ENCODE measurements at regions not wholly inside any gene's neighbourhood (a gene's known extent, or its start where the extent isn't known, plus 50 kb on each side); places are given as distances from the start of the nearest gene placed in this dataset.
"Not testable (repeated sequence)": the region's sequence is repeated elsewhere in the genome, so short reads cannot be mapped to it uniquely, and the experiment has no call there.

DNA sequence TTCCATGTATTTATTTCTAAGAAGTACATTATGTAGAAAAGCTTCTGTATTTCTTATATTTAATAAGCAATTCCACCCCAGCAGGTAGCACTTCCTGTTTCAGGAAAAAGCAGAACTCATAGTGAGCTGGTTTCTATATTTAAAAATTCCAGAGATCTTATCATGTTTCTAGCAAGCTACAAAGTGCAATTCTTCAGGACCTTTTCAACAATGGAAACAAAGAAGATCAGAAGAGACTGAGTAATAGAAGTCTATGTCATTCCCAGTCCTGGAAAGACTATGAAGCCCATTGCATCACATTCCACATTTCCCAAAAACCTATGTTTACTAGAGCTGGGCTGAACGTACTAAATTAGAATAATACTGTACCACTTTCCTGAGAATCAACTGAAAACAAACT lies 302.6 kb upstream of the NRSN1 start:
- no peak for DNase-seq (ENCODE audit: low read depth in 6 of 9, low spot score in 9 of 9)
- H3K9me3 ChIP-seq (ENCODE audit: control insufficient read depth in 2 of 2, insufficient read depth in 1 of 2, low read length in 1 of 2) = no peaks in the 10 kb centered on the region
- WGBS = 71% methylated on average over 1 of the region's 1 CpG
- no peak overlapping the region for H3K27ac ChIP-seq (ENCODE audit: low read depth in 1 of 2, low read length in 1 of 2)
- H3K4me3 ChIP-seq (ENCODE audit: low read length in 2 of 2) = no peak overlapping the region
- no peaks in the 10 kb centered on the region for H3K36me3 ChIP-seq (ENCODE audit: control insufficient read depth in 2 of 2, insufficient read depth in 2 of 2, low read length in 1 of 2)
- no peaks in the 10 kb centered on the region for H3K27me3 ChIP-seq (ENCODE audit: control insufficient read depth in 2 of 2, insufficient read depth in 1 of 2, low read length in 1 of 2)
- H3K4me1 ChIP-seq (ENCODE audit: control insufficient read depth in 2 of 2, insufficient read depth in 2 of 2, low read length in 2 of 2) = no peaks in the 10 kb centered on the region

GRCh38 chr6:23826572-23826971 lies 299.4 kb upstream of the NRSN1 start:
- Histone ChIP-seq H3K4me3 (ENCODE audit: low read length in 2 of 2) (no peak overlapping the region), H3K27ac (ENCODE audit: low read depth in 1 of 2, low read length in 1 of 2) (no peak overlapping the region), H3K9me3 (ENCODE audit: control insufficient read depth in 2 of 2, insufficient read depth in 1 of 2, low read length in 1 of 2) (no peaks in the 10 kb centered on the region), H3K4me1 (ENCODE audit: control insufficient read depth in 2 of 2, insufficient read depth in 2 of 2, low read length in 2 of 2) (no peaks in the 10 kb centered on the region), H3K27me3 (ENCODE audit: control insufficient read depth in 2 of 2, insufficient read depth in 1 of 2, low read length in 1 of 2) (no peaks in the 10 kb centered on the region), H3K36me3 (ENCODE audit: control insufficient read depth in 2 of 2, insufficient read depth in 2 of 2, low read length in 1 of 2) (no peaks in the 10 kb centered on the region)
- DNase-seq (ENCODE audit: low read depth in 6 of 9, low spot score in 9 of 9) = no peak
- WGBS = 93% methylated on average over 1 of the region's 1 CpG

DNA sequence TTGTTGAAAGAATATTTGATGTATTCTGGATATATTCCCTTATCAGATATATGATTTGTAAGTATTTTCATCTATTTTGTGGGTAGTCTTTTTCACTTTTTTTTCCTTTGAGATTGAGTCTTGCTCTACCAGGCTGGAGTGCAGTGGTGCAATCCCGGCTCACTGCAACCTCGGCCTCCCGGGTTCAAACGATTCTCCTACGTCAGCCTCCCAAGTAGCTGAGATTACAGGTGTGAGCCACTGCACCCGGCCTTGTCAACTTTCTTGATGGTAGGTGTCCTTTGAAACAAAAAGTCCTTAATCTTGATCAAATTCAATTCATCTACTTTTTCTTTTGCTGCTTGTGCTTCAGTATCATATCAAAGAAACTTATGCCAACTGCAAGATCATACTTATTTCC lies 297.2 kb upstream of the NRSN1 start:
- Histone ChIP-seq H3K36me3 (ENCODE audit: control insufficient read depth in 2 of 2, insufficient read depth in 2 of 2, low read length in 1 of 2) (no peaks in the 10 kb centered on the region), H3K27me3 (ENCODE audit: control insufficient read depth in 2 of 2, insufficient read depth in 1 of 2, low read length in 1 of 2) (no peaks in the 10 kb centered on the region), H3K4me1 (ENCODE audit: control insufficient read depth in 2 of 2, insufficient read depth in 2 of 2, low read length in 2 of 2) (no peaks in the 10 kb centered on the region), H3K4me3 (ENCODE audit: low read length in 2 of 2) (no peak overlapping the region), H3K27ac (ENCODE audit: low read depth in 1 of 2, low read length in 1 of 2) (no peak overlapping the region), H3K9me3 (ENCODE audit: control insufficient read depth in 2 of 2, insufficient read depth in 1 of 2, low read length in 1 of 2) (no peaks in the 10 kb centered on the region)
- WGBS = 95% methylated on average over 6 of the region's 6 CpGs
- DNase-seq (ENCODE audit: low read depth in 6 of 9, low spot score in 9 of 9) = no peak

- Histone ChIP-seq H3K9me3 (ENCODE audit: control insufficient read depth in 2 of 2, insufficient read depth in 1 of 2, low read length in 1 of 2) (no peaks in the 10 kb centered on the region), H3K4me3 (ENCODE audit: low read length in 2 of 2) (no peak overlapping the region), H3K4me1 (ENCODE audit: control insufficient read depth in 2 of 2, insufficient read depth in 2 of 2, low read length in 2 of 2) (no peaks in the 10 kb centered on the region), H3K36me3 (ENCODE audit: control insufficient read depth in 2 of 2, insufficient read depth in 2 of 2, low read length in 1 of 2) (no peaks in the 10 kb centered on the region), H3K27ac (ENCODE audit: low read depth in 1 of 2, low read length in 1 of 2) (no peak overlapping the region), H3K27me3 (ENCODE audit: control insufficient read depth in 2 of 2, insufficient read depth in 1 of 2, low read length in 1 of 2) (no peaks in the 10 kb centered on the region)
- no peak for DNase-seq (ENCODE audit: low read depth in 6 of 9, low spot score in 9 of 9)
- 97% methylated on average over 1 of the region's 1 CpG for WGBS
Measured at GRCh38 chr6:23841116-23841515, 284.9 kb upstream of the NRSN1 start.

GRCh38 chr6:23842760-23843159 lies 283.3 kb upstream of the NRSN1 start:
- DNase-seq (ENCODE audit: low read depth in 6 of 9, low spot score in 9 of 9) = no peak
- Histone ChIP-seq H3K4me1 (ENCODE audit: control insufficient read depth in 2 of 2, insufficient read depth in 2 of 2, low read length in 2 of 2) (no peaks in the 10 kb centered on the region), H3K27ac (ENCODE audit: low read depth in 1 of 2, low read length in 1 of 2) (no peak overlapping the region), H3K36me3 (ENCODE audit: control insufficient read depth in 2 of 2, insufficient read depth in 2 of 2, low read length in 1 of 2) (no peaks in the 10 kb centered on the region), H3K27me3 (ENCODE audit: control insufficient read depth in 2 of 2, insufficient read depth in 1 of 2, low read length in 1 of 2) (no peaks in the 10 kb centered on the region), H3K4me3 (ENCODE audit: low read length in 2 of 2) (no peak overlapping the region), H3K9me3 (ENCODE audit: control insufficient read depth in 2 of 2, insufficient read depth in 1 of 2, low read length in 1 of 2) (no peaks in the 10 kb centered on the region)
- WGBS = 89% methylated on average over 3 of the region's 3 CpGs

- no peak for DNase-seq (ENCODE audit: low read depth in 6 of 9, low spot score in 9 of 9)
- peaks cover 0 to 9% of the 10 kb centered on the region in 2 donors for H3K9me3 ChIP-seq (ENCODE audit: control insufficient read depth in 2 of 2, insufficient read depth in 1 of 2, low read length in 1 of 2)
- H3K36me3 ChIP-seq (ENCODE audit: control insufficient read depth in 2 of 2, insufficient read depth in 2 of 2, low read length in 1 of 2) = no peaks in the 10 kb centered on the region
- H3K27ac ChIP-seq (ENCODE audit: low read depth in 1 of 2, low read length in 1 of 2) = no peak overlapping the region
- no peaks in the 10 kb centered on the region for H3K27me3 ChIP-seq (ENCODE audit: control insufficient read depth in 2 of 2, insufficient read depth in 1 of 2, low read length in 1 of 2)
- 86% methylated on average over 1 of the region's 1 CpG for WGBS
- no peak overlapping the region for H3K4me3 ChIP-seq (ENCODE audit: low read length in 2 of 2)
- no peaks in the 10 kb centered on the region for H3K4me1 ChIP-seq (ENCODE audit: control insufficient read depth in 2 of 2, insufficient read depth in 2 of 2, low read length in 2 of 2)
Measured at GRCh38 chr6:23851522-23851921, 274.5 kb upstream of the NRSN1 start.

GRCh38 chr6:23853566-23854133 lies 272.4 kb upstream of the NRSN1 start:
- H3K4me1 ChIP-seq (ENCODE audit: control insufficient read depth in 2 of 2, insufficient read depth in 2 of 2, low read length in 2 of 2); DNase-seq (ENCODE audit: low read depth in 6 of 9, low spot score in 9 of 9); H3K9me3 ChIP-seq (ENCODE audit: control insufficient read depth in 2 of 2, insufficient read depth in 1 of 2, low read length in 1 of 2); H3K27ac ChIP-seq (ENCODE audit: low read depth in 1 of 2, low read length in 1 of 2); H3K27me3 ChIP-seq (ENCODE audit: control insufficient read depth in 2 of 2, insufficient read depth in 1 of 2, low read length in 1 of 2); H3K36me3 ChIP-seq (ENCODE audit: control insufficient read depth in 2 of 2, insufficient read depth in 2 of 2, low read length in 1 of 2); H3K4me3 ChIP-seq (ENCODE audit: low read length in 2 of 2): not testable (repeated sequence)
- 98% methylated on average over 18 of the region's 18 CpGs for WGBS

- not testable (repeated sequence) for H3K27ac ChIP-seq (ENCODE audit: low read depth in 1 of 2, low read length in 1 of 2); H3K27me3 ChIP-seq (ENCODE audit: control insufficient read depth in 2 of 2, insufficient read depth in 1 of 2, low read length in 1 of 2); H3K4me1 ChIP-seq (ENCODE audit: control insufficient read depth in 2 of 2, insufficient read depth in 2 of 2, low read length in 2 of 2); H3K9me3 ChIP-seq (ENCODE audit: control insufficient read depth in 2 of 2, insufficient read depth in 1 of 2, low read length in 1 of 2); H3K36me3 ChIP-seq (ENCODE audit: control insufficient read depth in 2 of 2, insufficient read depth in 2 of 2, low read length in 1 of 2); H3K4me3 ChIP-seq (ENCODE audit: low read length in 2 of 2); DNase-seq (ENCODE audit: low read depth in 6 of 9, low spot score in 9 of 9)
- WGBS = 98% methylated on average over 22 of the region's 22 CpGs
Measured at GRCh38 chr6:23854154-23854553, 271.9 kb upstream of the NRSN1 start.

- Histone ChIP-seq H3K4me3 (ENCODE audit: low read length in 2 of 2) (no peak overlapping the region), H3K36me3 (ENCODE audit: control insufficient read depth in 2 of 2, insufficient read depth in 2 of 2, low read length in 1 of 2) (no peaks in the 10 kb centered on the region), H3K27ac (ENCODE audit: low read depth in 1 of 2, low read length in 1 of 2) (no peak overlapping the region), H3K27me3 (ENCODE audit: control insufficient read depth in 2 of 2, insufficient read depth in 1 of 2, low read length in 1 of 2) (no peaks in the 10 kb centered on the region), H3K9me3 (ENCODE audit: control insufficient read depth in 2 of 2, insufficient read depth in 1 of 2, low read length in 1 of 2) (peaks cover 0 to 9% of the 10 kb centered on the region in 2 donors), H3K4me1 (ENCODE audit: control insufficient read depth in 2 of 2, insufficient read depth in 2 of 2, low read length in 2 of 2) (no peaks in the 10 kb centered on the region)
- WGBS = 94% methylated on average over 23 of the region's 23 CpGs
- no peak for DNase-seq (ENCODE audit: low read depth in 6 of 9, low spot score in 9 of 9)
Measured at GRCh38 chr6:23855497-23856116, 270.4 kb upstream of the NRSN1 start.
